Activated CD4-positive, alpha-beta T cell treated with anti-CD3 and anti-CD28 coated beads, Interleukin-10, Interleukin-2, amounts not matched to agents 100 ng/mL and 50 ng/mL, durations not matched to agents 16 hours and 8 hours (primary cell): ENCODE measurements at regions not wholly inside any gene's neighbourhood (a gene's known extent, or its start where the extent isn't known, plus 50 kb on each side); places are given as distances from the start of the nearest gene placed in this dataset.
A peak's percentile ranks its signal among the peaks of the same experiment; 100 is the strongest.
"Not testable (repeated sequence)": the region's sequence is repeated elsewhere in the genome, so short reads cannot be mapped to it uniquely, and the experiment has no call there.

Experiments
- DNase-seq: peaks from one replicate; pipeline ENCODE4 v3.0.0-alpha.2; 2020

- DNase-seq, result not testable (repeated sequence)
Observed at GRCh38 chr13:18822655-18823639, 358.7 kb downstream of the TUBA3C start.

- DNase-seq, result peak; percentile 1
Observed at GRCh38 chr13:18773988-18774387, 407.6 kb downstream of the TUBA3C start.

GRCh38 chr13:18741696-18742095 is 439.9 kb downstream of the TUBA3C start:
- not testable (repeated sequence) for DNase-seq

GRCh38 chr13:18739310-18739709 is 442.3 kb downstream of the TUBA3C start:
- no peak for DNase-seq

- not testable (repeated sequence) for DNase-seq
Observed at GRCh38 chr13:18738086-18738485, 443.5 kb downstream of the TUBA3C start.

- not testable (repeated sequence) for DNase-seq
Observed at GRCh38 chr13:18727138-18727537, 454.5 kb downstream of the TUBA3C start.

GRCh38 chr13:18726524-18726923 is 455.1 kb downstream of the TUBA3C start:
- not testable (repeated sequence) for DNase-seq

- not testable (repeated sequence) for DNase-seq
Observed at GRCh38 chr13:18725242-18725822, 456.3 kb downstream of the TUBA3C start.

GRCh38 chr13:18714889-18715288 is 466.7 kb downstream of the TUBA3C start:
- no peak for DNase-seq

- DNase-seq, result not testable (repeated sequence)
Observed at GRCh38 chr13:18710673-18711072, 471.0 kb downstream of the TUBA3C start.

- not testable (repeated sequence) for DNase-seq
Observed at GRCh38 chr13:18706538-18706937, 475.1 kb downstream of the TUBA3C start.

- DNase-seq, result not testable (repeated sequence)
Observed at GRCh38 chr13:18702464-18703247, 479.0 kb downstream of the TUBA3C start.

- DNase-seq, result not testable (repeated sequence)
Observed at GRCh38 chr13:18698332-18698731, 483.3 kb downstream of the TUBA3C start.

GRCh38 chr13:18697851-18698250 is 483.8 kb downstream of the TUBA3C start:
- not testable (repeated sequence) for DNase-seq

GRCh38 chr13:18697221-18697620 is 484.4 kb downstream of the TUBA3C start:
- DNase-seq, result not testable (repeated sequence)

GRCh38 chr13:18677403-18677802 is 504.2 kb downstream of the TUBA3C start:
- DNase-seq, result not testable (repeated sequence)

GRCh38 chr13:18675268-18675667 is 506.4 kb downstream of the TUBA3C start:
- DNase-seq, result not testable (repeated sequence)

GRCh38 chr13:18673794-18674193 is 507.8 kb downstream of the TUBA3C start:
- not testable (repeated sequence) for DNase-seq

GRCh38 chr13:18666585-18666984 is 515.0 kb downstream of the TUBA3C start:
- not testable (repeated sequence) for DNase-seq

GRCh38 chr13:18665716-18666115 is 515.9 kb downstream of the TUBA3C start:
- DNase-seq, result not testable (repeated sequence)

GRCh38 chr13:18665124-18665523 is 516.5 kb downstream of the TUBA3C start:
- not testable (repeated sequence) for DNase-seq

- DNase-seq, result not testable (repeated sequence)
Observed at GRCh38 chr13:18663222-18663621, 518.4 kb downstream of the TUBA3C start.

- DNase-seq, result peak; percentile 19
Observed at GRCh38 chr13:18643644-18644172, 537.9 kb downstream of the TUBA3C start.
